ENCODE measurements at regions not wholly inside any gene's neighbourhood (a gene's known extent, or its start where the extent isn't known, plus 50 kb on each side); places are given as distances from the start of the nearest gene placed in this dataset.

GRCh38 chr5:8471581-8471980, 602.6 kb downstream of the MTRR start (continued):
- TF ChIP-seq CHD7 (IDR thresholded peaks at IDR 0.05; ENCODE audit: insufficient replicate concordance, low read length), result no peak
- TF ChIP-seq PHF8 (conservative IDR thresholded peaks at IDR 0.05; ENCODE audit: low read depth, low read length), result no peak

All from H1 (cell line).